ENCODE measurements at regions not wholly inside any gene's neighbourhood (a gene's known extent, or its start where the extent isn't known, plus 50 kb on each side); places are given as distances from the start of the nearest gene placed in this dataset.

GRCh38 chr4:128552586-128552907 lies 257.0 kb upstream of the JADE1 start:
- TF ChIP-seq CTCF (IDR thresholded peaks at IDR 0.05) (no peak), EP300 (IDR thresholded peaks at IDR 0.05) (no peak), POLR2A (IDR thresholded peaks at IDR 0.05) (no peak), POLR2AphosphoS5 (IDR thresholded peaks at IDR 0.05) (no peak)

All from upper lobe of left lung (tissue), 4 donors.